Non-pigmented ciliary epithelial cell (primary cell): ENCODE measurements at regions not wholly inside any gene's neighbourhood (a gene's known extent, or its start where the extent isn't known, plus 50 kb on each side); places are given as distances from the start of the nearest gene placed in this dataset.
"Not testable (repeated sequence)": the region's sequence is repeated elsewhere in the genome, so short reads cannot be mapped to it uniquely, and the experiment has no call there.

Experiments used
- DNase-seq: peaks from one replicate; pipeline ENCODE4 v3.0.0-alpha.2; 2010; ENCODE audit warnings: low read depth

- DNase-seq: no peak
Measured at GRCh38 chr9:73866451-73866850, 630.7 kb upstream of the RORB start.

- peak; percentile 87 for DNase-seq
Measured at GRCh38 chr9:73869264-73869663, 627.9 kb upstream of the RORB start.

GRCh38 chr9:73871636-73872035 lies 625.5 kb upstream of the RORB start:
- no peak for DNase-seq

- DNase-seq: no peak
Measured at GRCh38 chr9:73872701-73873100, 624.4 kb upstream of the RORB start.

GRCh38 chr9:73880101-73880500 lies 617.0 kb upstream of the RORB start:
- no peak for DNase-seq

- no peak for DNase-seq
Measured at GRCh38 chr9:73889023-73889422, 608.1 kb upstream of the RORB start.

GRCh38 chr9:73890685-73891277 lies 606.4 kb upstream of the RORB start:
- DNase-seq: no peak

- DNase-seq: no peak
Measured at GRCh38 chr9:73892335-73892734, 604.8 kb upstream of the RORB start.

- no peak for DNase-seq
Measured at GRCh38 chr9:73893230-73893629, 603.9 kb upstream of the RORB start.

- DNase-seq: no peak
Measured at GRCh38 chr9:73896061-73896460, 601.1 kb upstream of the RORB start.

GRCh38 chr9:73906671-73907070 lies 590.5 kb upstream of the RORB start:
- DNase-seq: no peak

GRCh38 chr9:73911804-73912203 lies 585.3 kb upstream of the RORB start:
- no peak for DNase-seq

GRCh38 chr9:73916016-73916673 lies 581.0 kb upstream of the RORB start:
- DNase-seq: peak; percentile 1

GRCh38 chr9:73919712-73920111 lies 577.4 kb upstream of the RORB start:
- DNase-seq: no peak

- no peak for DNase-seq
Measured at GRCh38 chr9:73923796-73924195, 573.3 kb upstream of the RORB start.

GRCh38 chr9:73951147-73951546 lies 546.0 kb upstream of the RORB start:
- no peak for DNase-seq

GRCh38 chr9:73962792-73963191 lies 534.3 kb upstream of the RORB start:
- no peak for DNase-seq

GRCh38 chr9:73969936-73970335 lies 527.2 kb upstream of the RORB start:
- no peak for DNase-seq

- DNase-seq: not testable (repeated sequence)
Measured at GRCh38 chr9:73976424-73976823, 520.7 kb upstream of the RORB start.

- DNase-seq: no peak
Measured at GRCh38 chr9:73979894-73980264, 517.3 kb upstream of the RORB start.

GRCh38 chr9:73980754-73981153 lies 516.4 kb upstream of the RORB start:
- DNase-seq: no peak

- DNase-seq: no peak
Measured at GRCh38 chr9:73981405-73981804, 515.7 kb upstream of the RORB start.

GRCh38 chr9:73995836-73996235 lies 501.3 kb upstream of the RORB start:
- no peak for DNase-seq

GRCh38 chr9:73996844-73997243 lies 500.3 kb upstream of the RORB start:
- DNase-seq: no peak
